GM12878 (cell line): ENCODE measurements at regions not wholly inside any gene's neighbourhood (a gene's known extent, or its start where the extent isn't known, plus 50 kb on each side); places are given as distances from the start of the nearest gene placed in this dataset.

Experiments used
- EP300 ChIP-seq, 2 experiments: fragments of 150-350 bp in 1 of 2; IDR thresholded peaks; 2 replicates each; pipeline ENCODE4 v1.6.1; 2011 to 2012; ENCODE audit warnings: low read depth in 2 of 2, low read length in 2 of 2, borderline replicate concordance in 1 of 2, improper control_type of control experiment in 1 of 2, inconsistent platforms in 1 of 2; ENCODE audit not compliant: control insufficient read depth in 1 of 2
- SMC3 ChIP-seq: IDR thresholded peaks from 2 replicates; pipeline ENCODE4 v1.6.1; 2011; ENCODE audit warnings: low read length, improper control_type of control experiment, borderline replicate concordance
- STAT1 ChIP-seq: fragments of 450-650 bp; conservative IDR thresholded peaks from 2 replicates; pipeline ENCODE4 v1.6.1; 2014; ENCODE audit warnings: antibody characterized with exemption, mild to moderate bottlenecking
- ZNF384 ChIP-seq: IDR thresholded peaks from 2 replicates; pipeline ENCODE4 v1.6.1; 2012; ENCODE audit warnings: low read depth, mild to moderate bottlenecking, low read length, improper control_type of control experiment, borderline replicate concordance
- ZNF622 ChIP-seq: fragments of 450-650 bp; IDR thresholded peaks from 2 replicates; pipeline ENCODE4 v1.6.1; 2017; ENCODE audit warnings: mild to moderate bottlenecking, inconsistent platforms

- no peak for TF ChIP-seq SMC3
- TF ChIP-seq ZNF622 = no peak
- no peak for TF ChIP-seq STAT1
- no peak for TF ChIP-seq EP300 (IDR thresholded peaks at IDR 0.05; ENCODE audit: borderline replicate concordance in 1 of 2, control insufficient read depth in 1 of 2, low read depth in 2 of 2, low read length in 2 of 2)
- TF ChIP-seq ZNF384 = no peak
Measured at GRCh38 chr20:22052025-22052650, 346.7 kb downstream of the PAX1 start.
